ENCODE measurements at regions not wholly inside any gene's neighbourhood (a gene's known extent, or its start where the extent isn't known, plus 50 kb on each side); places are given as distances from the start of the nearest gene placed in this dataset.

GRCh38 chr15:69978603-69979002, 119.1 kb downstream of the TLE3 start:
- TF ChIP-seq CTCF (IDR thresholded peaks at IDR 0.05; ENCODE audit: low read depth, low read length, missing input control), result no peak
- TF ChIP-seq RAD21 (IDR thresholded peaks at IDR 0.05), result no peak
- TF ChIP-seq, protein P1, sequence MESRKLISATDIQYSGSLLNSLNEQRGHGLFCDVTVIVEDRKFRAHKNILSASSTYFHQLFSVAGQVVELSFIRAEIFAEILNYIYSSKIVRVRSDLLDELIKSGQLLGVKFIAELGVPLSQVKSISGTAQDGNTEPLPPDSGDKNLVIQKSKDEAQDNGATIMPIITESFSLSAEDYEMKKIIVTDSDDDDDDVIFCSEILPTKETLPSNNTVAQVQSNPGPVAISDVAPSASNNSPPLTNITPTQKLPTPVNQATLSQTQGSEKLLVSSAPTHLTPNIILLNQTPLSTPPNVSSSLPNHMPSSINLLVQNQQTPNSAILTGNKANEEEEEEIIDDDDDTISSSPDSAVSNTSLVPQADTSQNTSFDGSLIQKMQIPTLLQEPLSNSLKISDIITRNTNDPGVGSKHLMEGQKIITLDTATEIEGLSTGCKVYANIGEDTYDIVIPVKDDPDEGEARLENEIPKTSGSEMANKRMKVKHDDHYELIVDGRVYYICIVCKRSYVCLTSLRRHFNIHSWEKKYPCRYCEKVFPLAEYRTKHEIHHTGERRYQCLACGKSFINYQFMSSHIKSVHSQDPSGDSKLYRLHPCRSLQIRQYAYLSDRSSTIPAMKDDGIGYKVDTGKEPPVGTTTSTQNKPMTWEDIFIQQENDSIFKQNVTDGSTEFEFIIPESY (IDR thresholded peaks at IDR 0.05), result no peak
- TF ChIP-seq, protein P2, sequence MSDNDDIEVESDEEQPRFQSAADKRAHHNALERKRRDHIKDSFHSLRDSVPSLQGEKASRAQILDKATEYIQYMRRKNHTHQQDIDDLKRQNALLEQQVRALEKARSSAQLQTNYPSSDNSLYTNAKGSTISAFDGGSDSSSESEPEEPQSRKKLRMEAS (IDR thresholded peaks at IDR 0.05), result no peak
- TF ChIP-seq, protein P3, sequence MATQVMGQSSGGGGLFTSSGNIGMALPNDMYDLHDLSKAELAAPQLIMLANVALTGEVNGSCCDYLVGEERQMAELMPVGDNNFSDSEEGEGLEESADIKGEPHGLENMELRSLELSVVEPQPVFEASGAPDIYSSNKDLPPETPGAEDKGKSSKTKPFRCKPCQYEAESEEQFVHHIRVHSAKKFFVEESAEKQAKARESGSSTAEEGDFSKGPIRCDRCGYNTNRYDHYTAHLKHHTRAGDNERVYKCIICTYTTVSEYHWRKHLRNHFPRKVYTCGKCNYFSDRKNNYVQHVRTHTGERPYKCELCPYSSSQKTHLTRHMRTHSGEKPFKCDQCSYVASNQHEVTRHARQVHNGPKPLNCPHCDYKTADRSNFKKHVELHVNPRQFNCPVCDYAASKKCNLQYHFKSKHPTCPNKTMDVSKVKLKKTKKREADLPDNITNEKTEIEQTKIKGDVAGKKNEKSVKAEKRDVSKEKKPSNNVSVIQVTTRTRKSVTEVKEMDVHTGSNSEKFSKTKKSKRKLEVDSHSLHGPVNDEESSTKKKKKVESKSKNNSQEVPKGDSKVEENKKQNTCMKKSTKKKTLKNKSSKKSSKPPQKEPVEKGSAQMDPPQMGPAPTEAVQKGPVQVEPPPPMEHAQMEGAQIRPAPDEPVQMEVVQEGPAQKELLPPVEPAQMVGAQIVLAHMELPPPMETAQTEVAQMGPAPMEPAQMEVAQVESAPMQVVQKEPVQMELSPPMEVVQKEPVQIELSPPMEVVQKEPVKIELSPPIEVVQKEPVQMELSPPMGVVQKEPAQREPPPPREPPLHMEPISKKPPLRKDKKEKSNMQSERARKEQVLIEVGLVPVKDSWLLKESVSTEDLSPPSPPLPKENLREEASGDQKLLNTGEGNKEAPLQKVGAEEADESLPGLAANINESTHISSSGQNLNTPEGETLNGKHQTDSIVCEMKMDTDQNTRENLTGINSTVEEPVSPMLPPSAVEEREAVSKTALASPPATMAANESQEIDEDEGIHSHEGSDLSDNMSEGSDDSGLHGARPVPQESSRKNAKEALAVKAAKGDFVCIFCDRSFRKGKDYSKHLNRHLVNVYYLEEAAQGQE (IDR thresholded peaks at IDR 0.05), result no peak
- TF ChIP-seq TAF1 (conservative IDR thresholded peaks at IDR 0.05), result no peak
- no peak for TF ChIP-seq YY1 (IDR thresholded peaks at IDR 0.05)
- TF ChIP-seq HNF4G (IDR thresholded peaks at IDR 0.05), result no peak
- no peak for TF ChIP-seq SP1 (IDR thresholded peaks at IDR 0.05)
- TF ChIP-seq, protein P4, sequence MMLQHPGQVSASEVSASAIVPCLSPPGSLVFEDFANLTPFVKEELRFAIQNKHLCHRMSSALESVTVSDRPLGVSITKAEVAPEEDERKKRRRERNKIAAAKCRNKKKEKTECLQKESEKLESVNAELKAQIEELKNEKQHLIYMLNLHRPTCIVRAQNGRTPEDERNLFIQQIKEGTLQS (IDR thresholded peaks at IDR 0.05), result no peak
- TF ChIP-seq GABPA (IDR thresholded peaks at IDR 0.05 in 1 of 2, conservative IDR thresholded peaks at IDR 0.05 in 1 of 2), result no peak

Data from liver (tissue), 3 donors.